Esophagus squamous epithelium (tissue), 4 donors: ENCODE measurements at regions not wholly inside any gene's neighbourhood (a gene's known extent, or its start where the extent isn't known, plus 50 kb on each side); places are given as distances from the start of the nearest gene placed in this dataset.

Experiments
- POLR2A ChIP-seq, 4 donors: fragments of 450-650 bp; IDR thresholded peaks; one replicate each; pipeline ENCODE4 v1.6.1; 2017; ENCODE audit warnings: antibody characterized with exemption in 4 of 4, mild to moderate bottlenecking in 4 of 4, moderate library complexity in 3 of 4
- TF ChIP-seq, protein P1 (sequence below), 6 experiments: fragments of 450-650 bp in 4 of 6; fragments of 200-600 bp in 2 of 6; sonication (generic) in 2 of 6; IDR thresholded peaks; one replicate each; pipeline ENCODE4 v1.5.1; 2016 to 2019; ENCODE audit warnings: antibody characterized with exemption in 6 of 6, mild to moderate bottlenecking in 4 of 6, moderate library complexity in 4 of 6

DNA sequence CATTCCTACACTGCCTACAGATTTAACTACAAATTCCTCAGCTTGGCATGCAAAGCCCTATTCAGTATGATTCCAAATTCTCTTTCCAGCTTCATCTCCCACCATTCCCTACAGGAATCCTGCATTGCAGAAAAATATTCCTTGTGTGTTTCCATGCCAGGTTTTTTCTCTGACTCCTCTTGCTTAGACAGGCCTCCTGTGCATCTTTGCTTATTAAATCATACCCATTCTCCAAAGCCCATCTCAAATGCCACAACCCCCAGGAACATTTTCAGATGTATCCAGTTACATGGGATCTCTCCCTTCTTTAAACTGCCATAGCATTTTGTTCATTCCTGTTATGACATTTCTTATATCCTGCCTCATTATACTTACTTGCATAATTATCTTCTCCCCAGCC is 106.4 kb upstream of the GRIA3 start:
- TF ChIP-seq, protein P1, sequence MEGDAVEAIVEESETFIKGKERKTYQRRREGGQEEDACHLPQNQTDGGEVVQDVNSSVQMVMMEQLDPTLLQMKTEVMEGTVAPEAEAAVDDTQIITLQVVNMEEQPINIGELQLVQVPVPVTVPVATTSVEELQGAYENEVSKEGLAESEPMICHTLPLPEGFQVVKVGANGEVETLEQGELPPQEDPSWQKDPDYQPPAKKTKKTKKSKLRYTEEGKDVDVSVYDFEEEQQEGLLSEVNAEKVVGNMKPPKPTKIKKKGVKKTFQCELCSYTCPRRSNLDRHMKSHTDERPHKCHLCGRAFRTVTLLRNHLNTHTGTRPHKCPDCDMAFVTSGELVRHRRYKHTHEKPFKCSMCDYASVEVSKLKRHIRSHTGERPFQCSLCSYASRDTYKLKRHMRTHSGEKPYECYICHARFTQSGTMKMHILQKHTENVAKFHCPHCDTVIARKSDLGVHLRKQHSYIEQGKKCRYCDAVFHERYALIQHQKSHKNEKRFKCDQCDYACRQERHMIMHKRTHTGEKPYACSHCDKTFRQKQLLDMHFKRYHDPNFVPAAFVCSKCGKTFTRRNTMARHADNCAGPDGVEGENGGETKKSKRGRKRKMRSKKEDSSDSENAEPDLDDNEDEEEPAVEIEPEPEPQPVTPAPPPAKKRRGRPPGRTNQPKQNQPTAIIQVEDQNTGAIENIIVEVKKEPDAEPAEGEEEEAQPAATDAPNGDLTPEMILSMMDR (IDR thresholded peaks at IDR 0.05): no peak
- TF ChIP-seq POLR2A (IDR thresholded peaks at IDR 0.05): no peak
